ENCODE measurements at regions not wholly inside any gene's neighbourhood (a gene's known extent, or its start where the extent isn't known, plus 50 kb on each side); places are given as distances from the start of the nearest gene placed in this dataset.

- no peak for DNase-seq
- intact Hi-C loops (cut with micrococcal nuclease) = no loop called here
- Mint-ChIP-seq H3K9me3 (no peaks in the 10 kb centered on the region), H3K36me3 (ENCODE audit: low read depth) (peaks cover 33% of the 10 kb centered on the region), H3K4me1 (peaks cover 50% of the 10 kb centered on the region), H3K27me3 (no peaks in the 10 kb centered on the region), H3K4me3 (no peak overlapping the region), H3K27ac (no peak overlapping the region)
- ChIA-PET CTCF (no interaction called here), POLR2A (interaction anchor here (0.5 to 5.3 kb wide), 2 partner anchors 35 to 57 kb away, joined by 3 to 33 read pairs; no protein-coding TSS in a partner anchor)
- ATAC-seq (ENCODE audit: low read depth) = no peak
- TF ChIP-seq CTCF (IDR thresholded peaks at IDR 0.05) = no peak
Measured at GRCh38 chr12:124490584-124491305, 76.7 kb downstream of the NCOR2 start.

GRCh38 chr12:124489915-124490583 is 77.4 kb downstream of the NCOR2 start:
- ATAC-seq (ENCODE audit: low read depth) = no peak
- H3K36me3 Mint-ChIP-seq (ENCODE audit: low read depth) = peaks cover 37% of the 10 kb centered on the region
- POLR2A ChIA-PET = no interaction called here
- peaks cover 44% of the 10 kb centered on the region for H3K4me1 Mint-ChIP-seq
- H3K27me3 Mint-ChIP-seq = no peaks in the 10 kb centered on the region
- no peaks in the 10 kb centered on the region for H3K9me3 Mint-ChIP-seq
- intact Hi-C loops (cut with micrococcal nuclease) = no loop called here
- no peak for TF ChIP-seq CTCF (IDR thresholded peaks at IDR 0.05)
- no peak overlapping the region for H3K4me3 Mint-ChIP-seq
- no peak for DNase-seq
- no peak overlapping the region for H3K27ac Mint-ChIP-seq
- CTCF ChIA-PET = no interaction called here

GRCh38 chr12:124489220-124489619 is 78.2 kb downstream of the NCOR2 start:
- no peak overlapping the region for H3K4me3 Mint-ChIP-seq
- ATAC-seq (ENCODE audit: low read depth) (no peak), DNase-seq (no peak)
- no peaks in the 10 kb centered on the region for H3K9me3 Mint-ChIP-seq
- ChIA-PET CTCF (interaction anchor here (1.0 kb wide), 1 partner anchor 34 kb away, joined by 3 read pairs; no protein-coding TSS in a partner anchor), POLR2A (no interaction called here)
- peaks cover 43% of the 10 kb centered on the region for H3K4me1 Mint-ChIP-seq
- H3K27ac Mint-ChIP-seq = no peak overlapping the region
- intact Hi-C loops (cut with micrococcal nuclease) = no loop called here
- TF ChIP-seq CTCF (IDR thresholded peaks at IDR 0.05) = no peak
- no peaks in the 10 kb centered on the region for H3K27me3 Mint-ChIP-seq
- H3K36me3 Mint-ChIP-seq (ENCODE audit: low read depth) = peaks cover 39% of the 10 kb centered on the region

- H3K9me3 Mint-ChIP-seq = no peaks in the 10 kb centered on the region
- POLR2A ChIA-PET = interaction anchor here (0.6 kb wide), 1 partner anchor 9 kb away, joined by 4 read pairs; no protein-coding TSS in a partner anchor
- no peaks in the 10 kb centered on the region for H3K27me3 Mint-ChIP-seq
- no peak overlapping the region for H3K4me3 Mint-ChIP-seq
- intact Hi-C loops (cut with micrococcal nuclease) = no loop called here
- ATAC-seq (ENCODE audit: low read depth) (no peak), DNase-seq (no peak)
- TF ChIP-seq CTCF (IDR thresholded peaks at IDR 0.05) = no peak
- CTCF ChIA-PET = interaction anchor here (1.0 kb wide), 1 partner anchor 33 kb away, joined by 3 read pairs; no protein-coding TSS in a partner anchor
- H3K27ac Mint-ChIP-seq = no peak overlapping the region
- peaks cover 42% of the 10 kb centered on the region for H3K36me3 Mint-ChIP-seq (ENCODE audit: low read depth)
- H3K4me1 Mint-ChIP-seq = peaks cover 38% of the 10 kb centered on the region
Measured at GRCh38 chr12:124488520-124488919, 78.9 kb downstream of the NCOR2 start.

GRCh38 chr12:124487834-124488165 is 79.6 kb downstream of the NCOR2 start:
- TF ChIP-seq CTCF (IDR thresholded peaks at IDR 0.05) = no peak
- ATAC-seq (ENCODE audit: low read depth) (no peak), DNase-seq (no peak)
- ChIA-PET CTCF (no interaction called here), POLR2A (interaction anchor here (0.7 kb wide), 1 partner anchor 97 kb away, joined by 3 read pairs; no protein-coding TSS in a partner anchor)
- H3K4me3 Mint-ChIP-seq = no peak overlapping the region
- intact Hi-C loops (cut with micrococcal nuclease) = no loop called here
- no peaks in the 10 kb centered on the region for H3K9me3 Mint-ChIP-seq
- H3K4me1 Mint-ChIP-seq = peaks cover 30% of the 10 kb centered on the region
- H3K27me3 Mint-ChIP-seq = no peaks in the 10 kb centered on the region
- H3K36me3 Mint-ChIP-seq (ENCODE audit: low read depth) = peaks cover 46% of the 10 kb centered on the region
- H3K27ac Mint-ChIP-seq = no peak overlapping the region

Data from activated B cell treated with CpG ODN at 0.5 μM for 24 hours (primary cell).